Psoas muscle (tissue), 7 donors: ENCODE measurements at regions not wholly inside any gene's neighbourhood (a gene's known extent, or its start where the extent isn't known, plus 50 kb on each side); places are given as distances from the start of the nearest gene placed in this dataset.

Experiments
- ATAC-seq, 4 donors: fragments of 200-7000 bp; cut with Tn5 transposase; one replicate each; pipeline ENCODE4 v1.9.1; 2020; ENCODE audit warnings: moderate library complexity in 3 of 4, mild to moderate bottlenecking in 2 of 4
- DNase-seq, 2 donors: peaks; one replicate each; pipeline ENCODE4 v3.0.0-alpha.2; 2020
- H3K27ac ChIP-seq: fragments of 200-600 bp; one replicate; pipeline ENCODE4 v1.8.0; 2022
- H3K27me3 ChIP-seq, 3 donors: fragments of 200-600 bp in 1 of 3; one replicate each; pipeline versions ENCODE4 v1.6.1 to v1.8.0; 2013 to 2022; ENCODE audit warnings: low read length in 2 of 3, mild to moderate bottlenecking in 2 of 3, moderate library complexity in 1 of 3; ENCODE audit not compliant: insufficient read depth in 3 of 3
- H3K36me3 ChIP-seq, 2 donors: fragments of 200-600 bp in 1 of 2; one replicate each; pipeline versions ENCODE4 v1.6.1 to v1.8.0; 2013 to 2022; ENCODE audit warnings: low read depth in 1 of 2, mild to moderate bottlenecking in 1 of 2, moderate library complexity in 1 of 2; ENCODE audit not compliant: insufficient read depth in 1 of 2
- H3K4me1 ChIP-seq: fragments of 200-600 bp; one replicate; pipeline ENCODE4 v1.8.0; 2022
- H3K4me3 ChIP-seq: fragments of 200-600 bp; one replicate; pipeline ENCODE4 v1.8.0; 2022; ENCODE audit warnings: mild to moderate bottlenecking
- H3K9me3 ChIP-seq: fragments of 200-600 bp; one replicate; pipeline ENCODE4 v1.8.0; 2022
- CTCF ChIP-seq: fragments of 200-600 bp; IDR thresholded peaks from one replicate; pipeline ENCODE4 v1.8.0; 2022; ENCODE audit warnings: antibody characterized with exemption
- WGBS, 3 donors: extraction: QIAGEN DNeasy Blood & Tissue Kit; methylation state at CpG; one replicate each; pipeline versions ENCODE4 v1.1.6 to v1.1.7; 2013; 5-methylcytosine and 5-hydroxymethylcytosine counted together
- intact Hi-C, 2 donors: fragments of 100-400 bp; cut with DNase I; formaldehyde crosslinking; loops; one replicate each; pipeline versions ENCODE4 v1.11.0 to v1.14.2; 2022
- donor health status: healthy with polysubstance abuse.
- donor health status: DM: no; HTN: no; CAD: no; lungs with moderate emphysema.
- donor health status: Bipolar disorder and iron deficiency.
- donor health status: healthy.
- donor health status: DM: yes; HTN: yes; CAD: no.
- donor health status: DM: no; HTN: no; CAD: no.
- donor health status: DM: yes; HTN: yes; CAD: no.

GRCh38 chr5:103461243-103461642 lies 101.3 kb downstream of the NUDT12 start:
- no peak overlapping the region for H3K27ac ChIP-seq
- no peak for TF ChIP-seq CTCF
- intact Hi-C loops = no loop called here
- H3K9me3 ChIP-seq = no peaks in the 10 kb centered on the region
- DNase-seq (no peak), ATAC-seq (no peak)
- no peaks in the 10 kb centered on the region for H3K36me3 ChIP-seq
- H3K4me3 ChIP-seq = no peak overlapping the region
- WGBS, 3 donors = 15 to 32% (median 18%) methylated on average over 1 of the region's 1 CpG
- peaks cover 7% of the 10 kb centered on the region for H3K4me1 ChIP-seq
- H3K27me3 ChIP-seq = no peaks in the 10 kb centered on the region

- Histone ChIP-seq H3K4me3 (no peak overlapping the region), H3K27me3 (no peaks in the 10 kb centered on the region), H3K4me1 (no peaks in the 10 kb centered on the region), H3K36me3 (no peaks in the 10 kb centered on the region), H3K27ac (no peak overlapping the region), H3K9me3 (no peaks in the 10 kb centered on the region)
- intact Hi-C loops = no loop called here
- 87 to 92% (median 91%) methylated on average over 3 of the region's 3 CpGs for WGBS, 3 donors
- DNase-seq (no peak), ATAC-seq (no peak)
- no peak for TF ChIP-seq CTCF
Observed at GRCh38 chr5:103458497-103459040, 104.0 kb downstream of the NUDT12 start.

- Histone ChIP-seq H3K4me1 (no peaks in the 10 kb centered on the region), H3K27me3 (no peaks in the 10 kb centered on the region), H3K36me3 (no peaks in the 10 kb centered on the region), H3K9me3 (no peaks in the 10 kb centered on the region), H3K4me3 (no peak overlapping the region), H3K27ac (no peak overlapping the region)
- WGBS, 3 donors = 95 to 98% (median 95%) methylated on average over 2 of the region's 2 CpGs
- DNase-seq = no peak
- TF ChIP-seq CTCF = no peak
- no peak for ATAC-seq
- intact Hi-C loops = no loop called here
Observed at GRCh38 chr5:103456476-103456875, 106.1 kb downstream of the NUDT12 start.

GRCh38 chr5:103455796-103456195 lies 106.8 kb downstream of the NUDT12 start:
- WGBS, 3 donors = 92 to 95% (median 95%) methylated on average over 2 of the region's 2 CpGs
- no peak for TF ChIP-seq CTCF
- no peak for DNase-seq
- Histone ChIP-seq H3K4me3 (no peak overlapping the region), H3K9me3 (no peaks in the 10 kb centered on the region), H3K27ac (no peak overlapping the region), H3K4me1 (peaks cover 1% of the 10 kb centered on the region), H3K36me3 (no peaks in the 10 kb centered on the region), H3K27me3 (no peaks in the 10 kb centered on the region)
- ATAC-seq = no peak
- intact Hi-C loops = no loop called here

GRCh38 chr5:103454770-103455169 lies 107.8 kb downstream of the NUDT12 start:
- intact Hi-C loops = no loop called here
- Histone ChIP-seq H3K27me3 (no peaks in the 10 kb centered on the region), H3K27ac (no peak overlapping the region), H3K4me1 (peaks cover 6% of the 10 kb centered on the region), H3K4me3 (no peak overlapping the region), H3K9me3 (no peaks in the 10 kb centered on the region), H3K36me3 (no peaks in the 10 kb centered on the region)
- no peak for DNase-seq
- no peak for ATAC-seq
- TF ChIP-seq CTCF = no peak
- WGBS, 3 donors = 70 to 84% (median 76%) methylated on average over 2 of the region's 2 CpGs
